ENCODE measurements at regions not wholly inside any gene's neighbourhood (a gene's known extent, or its start where the extent isn't known, plus 50 kb on each side); places are given as distances from the start of the nearest gene placed in this dataset.
"Not testable (repeated sequence)": the region's sequence is repeated elsewhere in the genome, so short reads cannot be mapped to it uniquely, and the experiment has no call there.

DNA sequence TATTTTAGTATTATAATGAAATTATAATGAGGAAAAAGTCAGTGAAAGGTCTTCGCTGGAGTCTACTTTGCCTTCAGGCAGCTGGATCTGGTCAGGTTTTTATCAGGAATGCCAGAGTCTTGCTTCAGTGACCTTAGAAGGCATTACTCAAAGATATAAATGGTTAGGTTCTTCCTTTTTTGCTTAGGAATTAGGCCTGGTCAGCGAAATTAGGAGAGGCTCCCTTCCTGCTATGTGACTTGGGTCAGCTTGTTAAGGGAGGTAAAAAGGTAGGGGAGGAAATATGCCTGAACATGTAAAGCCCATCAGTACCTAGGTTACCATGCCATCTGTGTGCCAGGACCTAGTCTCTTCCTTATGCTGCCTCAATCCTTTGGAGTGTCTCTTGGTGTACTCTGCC, 115.1 kb downstream of the OTOR start:
- no peak for ATAC-seq (ENCODE audit: low FRiP score)
- DNase-seq (ENCODE audit: low spot score) = no peak
- TF ChIP-seq, protein P1, sequence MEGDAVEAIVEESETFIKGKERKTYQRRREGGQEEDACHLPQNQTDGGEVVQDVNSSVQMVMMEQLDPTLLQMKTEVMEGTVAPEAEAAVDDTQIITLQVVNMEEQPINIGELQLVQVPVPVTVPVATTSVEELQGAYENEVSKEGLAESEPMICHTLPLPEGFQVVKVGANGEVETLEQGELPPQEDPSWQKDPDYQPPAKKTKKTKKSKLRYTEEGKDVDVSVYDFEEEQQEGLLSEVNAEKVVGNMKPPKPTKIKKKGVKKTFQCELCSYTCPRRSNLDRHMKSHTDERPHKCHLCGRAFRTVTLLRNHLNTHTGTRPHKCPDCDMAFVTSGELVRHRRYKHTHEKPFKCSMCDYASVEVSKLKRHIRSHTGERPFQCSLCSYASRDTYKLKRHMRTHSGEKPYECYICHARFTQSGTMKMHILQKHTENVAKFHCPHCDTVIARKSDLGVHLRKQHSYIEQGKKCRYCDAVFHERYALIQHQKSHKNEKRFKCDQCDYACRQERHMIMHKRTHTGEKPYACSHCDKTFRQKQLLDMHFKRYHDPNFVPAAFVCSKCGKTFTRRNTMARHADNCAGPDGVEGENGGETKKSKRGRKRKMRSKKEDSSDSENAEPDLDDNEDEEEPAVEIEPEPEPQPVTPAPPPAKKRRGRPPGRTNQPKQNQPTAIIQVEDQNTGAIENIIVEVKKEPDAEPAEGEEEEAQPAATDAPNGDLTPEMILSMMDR (IDR thresholded peaks at IDR 0.05) = no peak

DNA sequence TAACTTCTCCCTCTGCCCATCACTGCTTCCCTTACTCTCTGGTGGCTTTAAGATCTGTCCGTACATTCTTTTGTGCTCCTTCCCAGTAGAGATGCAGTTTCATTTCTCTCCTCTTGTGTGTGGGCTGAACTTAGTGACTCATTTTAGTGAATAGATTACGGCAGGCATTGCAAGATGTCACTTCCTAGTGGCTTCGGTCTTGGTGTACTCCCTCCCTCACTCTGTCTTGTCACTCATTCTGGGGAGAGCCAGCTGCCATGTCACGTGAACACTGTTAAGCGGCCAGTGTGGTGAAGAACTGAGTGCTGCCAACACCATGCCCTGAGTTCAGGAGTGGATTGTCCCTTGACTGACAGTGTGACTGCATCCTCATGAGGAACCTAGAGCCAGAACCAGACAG, 115.9 kb downstream of the OTOR start:
- ATAC-seq (ENCODE audit: low FRiP score) = no peak
- DNase-seq (ENCODE audit: low spot score) = no peak
- TF ChIP-seq, protein P1 (IDR thresholded peaks at IDR 0.05) = no peak

DNA sequence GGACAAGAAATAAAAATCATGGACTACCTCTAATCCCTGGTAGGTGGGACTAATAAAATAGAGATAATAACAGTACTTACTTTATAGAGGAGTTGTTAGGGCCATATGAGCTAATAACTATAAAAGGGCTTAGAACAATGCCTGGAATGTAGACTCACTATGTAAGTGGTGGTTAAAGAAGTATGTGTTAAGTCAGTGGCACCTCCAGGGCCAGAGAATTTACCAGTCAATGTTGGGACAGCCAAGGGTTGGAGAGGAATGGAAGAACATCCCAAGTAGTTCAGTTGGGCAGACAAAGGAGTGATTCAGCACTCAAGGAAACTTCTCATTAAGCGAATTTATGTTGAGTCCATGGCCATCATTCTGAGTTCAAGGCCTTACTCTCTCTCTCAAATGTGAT, 116.8 kb downstream of the OTOR start:
- TF ChIP-seq, protein P1 (IDR thresholded peaks at IDR 0.05) = no peak
- no peak for DNase-seq (ENCODE audit: low spot score)
- no peak for ATAC-seq (ENCODE audit: low FRiP score)

DNA sequence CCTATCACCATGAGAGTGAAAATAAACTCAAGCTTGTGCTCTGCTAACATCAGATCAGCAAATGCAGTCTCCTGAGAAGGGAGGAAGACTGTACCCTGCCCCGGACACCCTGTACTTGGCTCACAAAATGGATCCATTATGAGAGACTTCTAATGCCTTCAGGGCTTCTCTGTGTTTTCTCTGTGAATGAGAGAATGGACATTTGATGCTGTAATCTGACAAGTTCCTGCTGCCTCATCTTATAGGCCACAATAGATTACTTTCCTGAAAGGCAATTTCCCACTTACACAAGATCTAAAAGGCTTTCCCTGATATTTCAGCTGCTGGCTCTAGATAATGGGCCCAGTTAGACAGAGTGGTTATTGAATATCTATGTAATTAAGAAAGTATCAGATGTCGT, 117.2 kb downstream of the OTOR start:
- TF ChIP-seq, protein P1 (IDR thresholded peaks at IDR 0.05) = no peak
- no peak for ATAC-seq (ENCODE audit: low FRiP score)
- no peak for DNase-seq (ENCODE audit: low spot score)

DNA sequence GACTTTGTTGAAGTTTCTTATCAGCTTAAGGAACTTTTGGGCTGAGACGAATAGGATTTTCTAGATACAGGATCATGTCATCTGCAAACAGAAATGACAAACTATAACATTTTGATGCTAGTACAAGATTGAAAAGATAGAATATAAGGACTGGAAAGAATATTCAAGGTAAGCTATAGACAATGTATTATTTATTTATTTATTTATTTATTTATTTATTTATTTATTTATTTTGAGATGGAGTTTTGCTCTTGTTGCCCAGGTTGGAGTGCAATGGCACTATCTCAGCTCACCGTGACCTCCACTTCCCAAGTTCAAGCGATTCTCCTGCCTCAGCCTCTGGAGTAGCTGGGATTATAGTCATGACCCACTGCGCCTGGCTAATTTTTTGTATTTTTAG, 125.0 kb downstream of the OTOR start:
- DNase-seq (ENCODE audit: low spot score); ATAC-seq (ENCODE audit: low FRiP score): not testable (repeated sequence)

DNA sequence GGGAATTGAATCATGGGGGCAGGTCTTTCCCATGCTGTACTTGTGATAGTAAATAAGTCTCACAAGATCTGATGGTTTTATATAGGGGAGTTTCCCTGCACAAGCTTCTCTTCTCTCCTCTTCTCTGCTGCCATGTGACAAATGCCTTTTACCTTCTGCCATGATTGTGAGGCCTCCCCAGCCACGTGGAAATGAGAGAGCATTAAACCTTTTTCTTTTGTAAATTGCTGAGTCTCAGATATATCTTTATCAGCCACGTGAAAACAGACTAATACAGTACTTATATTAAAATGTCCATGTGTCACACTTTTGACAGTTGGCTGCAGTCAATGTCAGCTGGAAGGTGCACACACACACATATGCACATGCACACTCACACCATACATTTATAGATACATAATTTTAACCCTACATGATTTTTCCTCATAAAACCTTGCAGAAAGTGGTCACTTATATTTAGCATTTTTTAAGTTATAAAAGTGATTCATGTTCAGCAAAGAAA, 128.9 kb downstream of the OTOR start:
- TF ChIP-seq, protein P1 (IDR thresholded peaks at IDR 0.05) = no peak
- ATAC-seq (ENCODE audit: low FRiP score) (no peak), DNase-seq (ENCODE audit: low spot score) (no peak)

DNA sequence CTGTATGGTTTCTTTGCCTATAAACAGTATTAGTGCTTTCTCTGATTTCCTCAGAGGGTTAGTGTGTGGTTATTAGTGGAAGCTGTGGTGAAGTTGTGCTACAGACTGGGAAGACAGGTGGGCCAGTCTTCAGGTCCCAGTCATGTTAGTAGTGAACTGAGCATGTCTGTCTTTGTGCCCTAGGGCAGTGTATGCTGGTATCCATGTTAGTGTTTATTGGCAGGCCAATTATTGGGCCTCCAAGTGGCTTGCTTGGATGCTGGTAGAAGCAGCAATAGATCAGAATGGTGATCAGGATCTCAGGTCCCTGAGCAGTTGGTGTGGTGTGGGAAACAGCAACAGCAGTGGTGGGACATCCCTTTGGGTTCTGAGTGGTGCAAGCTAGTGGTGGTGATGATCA, 137.6 kb downstream of the OTOR start:
- ATAC-seq (ENCODE audit: low FRiP score) (no peak), DNase-seq (ENCODE audit: low spot score) (no peak)
- TF ChIP-seq, protein P1 (IDR thresholded peaks at IDR 0.05) = no peak

DNA sequence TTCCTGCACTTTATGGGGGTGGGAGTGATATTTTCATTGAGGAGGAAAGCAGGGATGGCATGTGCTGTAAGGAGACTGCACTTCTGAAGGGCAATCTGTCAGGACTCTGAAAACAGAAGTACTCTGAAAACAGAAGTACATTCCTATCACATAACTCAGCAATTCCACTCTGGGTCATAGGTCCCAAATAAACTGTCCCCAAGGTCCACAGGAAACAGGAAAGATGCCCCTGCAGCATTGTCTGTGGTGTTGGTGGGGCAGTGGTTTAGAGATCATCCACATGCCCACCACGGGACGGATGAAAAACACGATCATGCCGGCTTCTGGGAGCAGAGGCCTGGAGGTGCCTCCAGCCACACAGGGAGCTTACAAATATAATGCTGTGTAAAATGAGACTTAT, 150.3 kb downstream of the OTOR start:
- DNase-seq (ENCODE audit: low spot score) = no peak
- no peak for ATAC-seq (ENCODE audit: low FRiP score)
- TF ChIP-seq, protein P1 (IDR thresholded peaks at IDR 0.05) = no peak
